Femur (tissue), 1 donor: ENCODE measurements at regions not wholly inside any gene's neighbourhood (a gene's known extent, or its start where the extent isn't known, plus 50 kb on each side); places are given as distances from the start of the nearest gene placed in this dataset.

Experiments
- DNase-seq: peaks from one replicate; pipeline ENCODE4 v3.0.0-alpha.2; 2017

- DNase-seq = no peak
Observed at GRCh38 chr11:45037434-45038005, 86.8 kb upstream of the TP53I11 start.

GRCh38 chr11:45038923-45039322 lies 88.2 kb upstream of the TP53I11 start:
- DNase-seq = no peak

GRCh38 chr11:45041596-45041995 lies 90.9 kb upstream of the TP53I11 start:
- no peak for DNase-seq

GRCh38 chr11:45042560-45042959 lies 91.9 kb upstream of the TP53I11 start:
- peak; percentile 32 for DNase-seq

GRCh38 chr11:45043755-45044475 lies 93.2 kb upstream of the TP53I11 start:
- no peak for DNase-seq

- DNase-seq = peak; percentile 40
Observed at GRCh38 chr11:45045683-45046471, 95.2 kb upstream of the TP53I11 start.

GRCh38 chr11:45048313-45048841 lies 97.7 kb upstream of the TP53I11 start:
- no peak for DNase-seq

- DNase-seq = peak; percentile 28
Observed at GRCh38 chr11:45048870-45049691, 97.4 kb upstream of the PRDM11 start.

- DNase-seq = no peak
Observed at GRCh38 chr11:45050111-45050510, 96.3 kb upstream of the PRDM11 start.

GRCh38 chr11:45051621-45052020 lies 94.8 kb upstream of the PRDM11 start:
- no peak for DNase-seq

- DNase-seq = no peak
Observed at GRCh38 chr11:45052361-45052760, 94.1 kb upstream of the PRDM11 start.

GRCh38 chr11:45053736-45054446 lies 92.5 kb upstream of the PRDM11 start:
- DNase-seq = no peak

- no peak for DNase-seq
Observed at GRCh38 chr11:45054956-45055355, 91.5 kb upstream of the PRDM11 start.

- no peak for DNase-seq
Observed at GRCh38 chr11:45056529-45056928, 89.9 kb upstream of the PRDM11 start.

- no peak for DNase-seq
Observed at GRCh38 chr11:45057938-45058646, 88.3 kb upstream of the PRDM11 start.

- peak; percentile 67 for DNase-seq
Observed at GRCh38 chr11:45058647-45058950, 87.8 kb upstream of the PRDM11 start.

- DNase-seq = no peak
Observed at GRCh38 chr11:45060707-45061106, 85.7 kb upstream of the PRDM11 start.

GRCh38 chr11:45061641-45062040 lies 84.8 kb upstream of the PRDM11 start:
- no peak for DNase-seq

- DNase-seq = no peak
Observed at GRCh38 chr11:45062115-45062514, 84.3 kb upstream of the PRDM11 start.

- no peak for DNase-seq
Observed at GRCh38 chr11:45062974-45063635, 83.3 kb upstream of the PRDM11 start.

- no peak for DNase-seq
Observed at GRCh38 chr11:45063669-45064068, 82.8 kb upstream of the PRDM11 start.
